CD4-positive, alpha-beta T cell (primary cell): ENCODE measurements at regions not wholly inside any gene's neighbourhood (a gene's known extent, or its start where the extent isn't known, plus 50 kb on each side); places are given as distances from the start of the nearest gene placed in this dataset.

Source experiments
- ATAC-seq: fragments of 200-7000 bp; cut with Tn5 transposase; one replicate; pipeline ENCODE4 v1.10.0; 2022; ENCODE audit warnings: mild to moderate bottlenecking; ENCODE audit not compliant: poor library complexity
- CTCF ChIA-PET: fragments of 350-600 bp; sonication (Branson Sonifier 250); formaldehyde crosslinking; loops from one replicate; lab custom pipeline; 2021; ENCODE audit warnings: antibody characterized with exemption, inconsistent platforms; lab: Charles Lee
- POLR2A ChIA-PET: fragments of 350-600 bp; sonication (Branson Sonifier 250); formaldehyde crosslinking; loops from one replicate; lab custom pipeline; 2021; ENCODE audit warnings: antibody characterized with exemption, inconsistent platforms; lab: Charles Lee
- DNase-seq, 14 experiments: peaks; one replicate each; pipeline ENCODE4 v3.0.0-alpha.2; 2013 to 2020; ENCODE audit warnings: mixed read lengths in 2 of 14
- H3K27ac ChIP-seq, 2 donors: one replicate each; pipeline versions ENCODE4 v1.5.1 to v1.7.0; 2013; ENCODE audit warnings: low read length in 2 of 2, low read depth in 1 of 2, mild to moderate bottlenecking in 1 of 2
- H3K27me3 ChIP-seq, 2 experiments: 1 replicate in 1 of 2; 2 replicates in 1 of 2; pipeline versions ENCODE4 v1.6.1 to v1.7.0; 2013; ENCODE audit warnings: low read length in 2 of 2, control low read depth in 1 of 2, mild to moderate bottlenecking in 1 of 2, moderate library complexity in 1 of 2; ENCODE audit not compliant: insufficient read depth in 2 of 2, control insufficient read depth in 1 of 2
- H3K36me3 ChIP-seq: one replicate; pipeline ENCODE4 v1.6.1; 2013; ENCODE audit warnings: low read length, control low read depth; ENCODE audit not compliant: insufficient read depth
- H3K4me1 ChIP-seq: one replicate; pipeline ENCODE4 v1.6.1; 2013; ENCODE audit warnings: low read length, control low read depth; ENCODE audit not compliant: insufficient read depth
- H3K4me3 ChIP-seq: one replicate; pipeline ENCODE4 v1.5.1; 2013; ENCODE audit warnings: mild to moderate bottlenecking, low read length, moderate library complexity
- H3K9me3 ChIP-seq, 2 experiments: 1 replicate in 1 of 2; 2 replicates in 1 of 2; pipeline versions ENCODE4 v1.6.1 to v1.7.0; 2013; ENCODE audit warnings: low read length in 2 of 2, mild to moderate bottlenecking in 2 of 2, control low read depth in 1 of 2, moderate library complexity in 1 of 2; ENCODE audit not compliant: control insufficient read depth in 1 of 2, insufficient read depth in 1 of 2
- H3K27ac Mint-ChIP-seq: one replicate; pipeline ENCODE4 v1.8.0; 2020; ENCODE audit warnings: mixed read lengths
- H3K27me3 Mint-ChIP-seq: one replicate; pipeline ENCODE4 v1.8.0; 2021; ENCODE audit warnings: mixed read lengths
- H3K36me3 Mint-ChIP-seq: one replicate; pipeline ENCODE4 v1.8.0; 2021; ENCODE audit warnings: low read depth, mixed read lengths
- H3K4me1 Mint-ChIP-seq: one replicate; pipeline ENCODE4 v1.8.0; 2021; ENCODE audit warnings: low read depth, mixed read lengths
- H3K4me3 Mint-ChIP-seq: one replicate; pipeline ENCODE4 v1.8.0; 2020; ENCODE audit warnings: mild to moderate bottlenecking, mixed read lengths
- H3K9me3 Mint-ChIP-seq: one replicate; pipeline ENCODE4 v1.8.0; 2020; ENCODE audit warnings: mixed read lengths
- intact Hi-C, 2 experiments: fragments of 100-400 bp; cut with DNase I in 1 of 2; cut with micrococcal nuclease in 1 of 2; formaldehyde crosslinking; loops; one replicate each; pipeline versions ENCODE4 v1.15.1 to v1.9.0; 2023 to 2025; cut with DNase I, micrococcal nuclease
- TF ChIP-seq, protein P1 (sequence below): fragments of 200-600 bp; IDR thresholded peaks from one replicate; pipeline ENCODE4 v1.8.0; 2022; ENCODE audit warnings: antibody characterized with exemption, mild to moderate bottlenecking

DNA sequence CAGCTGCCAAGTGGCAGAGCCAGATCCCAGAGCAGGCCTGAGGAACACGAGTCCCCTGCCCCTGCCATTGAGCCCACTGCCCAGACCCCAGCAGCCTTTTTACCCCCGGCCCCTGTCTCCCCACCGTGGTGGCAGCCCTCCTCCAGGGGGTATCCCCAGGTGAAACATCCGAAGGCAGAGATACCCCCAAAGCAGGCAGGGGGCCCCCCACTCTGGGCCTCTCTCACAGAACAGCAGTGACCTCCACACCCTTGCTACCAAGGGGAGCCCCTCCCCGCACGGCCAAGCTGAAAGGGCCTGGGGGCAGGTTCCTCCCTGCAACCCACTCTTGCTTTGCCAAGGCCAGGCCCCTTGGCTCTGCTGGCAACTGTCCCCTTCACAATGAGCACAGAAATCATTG lies 142.2 kb downstream of the ENGASE start:
- ChIA-PET CTCF (no interaction called here), POLR2A (no interaction called here)
- Mint-ChIP-seq H3K4me1 (peaks cover 6% of the 10 kb centered on the region), H3K36me3 (no peaks in the 10 kb centered on the region), H3K27me3 (peaks cover 64% of the 10 kb centered on the region), H3K27ac (no peak overlapping the region), H3K4me3 (no peak overlapping the region), H3K9me3 (no peaks in the 10 kb centered on the region)
- Histone ChIP-seq H3K4me1 (peaks cover 11% of the 10 kb centered on the region), H3K27me3 (peaks cover 27 to 45% of the 10 kb centered on the region in 2 experiments), H3K27ac (no peak overlapping the region), H3K9me3 (peaks cover 0 to 4% of the 10 kb centered on the region in 2 experiments), H3K36me3 (no peaks in the 10 kb centered on the region), H3K4me3 (no peak overlapping the region)
- TF ChIP-seq, protein P1, sequence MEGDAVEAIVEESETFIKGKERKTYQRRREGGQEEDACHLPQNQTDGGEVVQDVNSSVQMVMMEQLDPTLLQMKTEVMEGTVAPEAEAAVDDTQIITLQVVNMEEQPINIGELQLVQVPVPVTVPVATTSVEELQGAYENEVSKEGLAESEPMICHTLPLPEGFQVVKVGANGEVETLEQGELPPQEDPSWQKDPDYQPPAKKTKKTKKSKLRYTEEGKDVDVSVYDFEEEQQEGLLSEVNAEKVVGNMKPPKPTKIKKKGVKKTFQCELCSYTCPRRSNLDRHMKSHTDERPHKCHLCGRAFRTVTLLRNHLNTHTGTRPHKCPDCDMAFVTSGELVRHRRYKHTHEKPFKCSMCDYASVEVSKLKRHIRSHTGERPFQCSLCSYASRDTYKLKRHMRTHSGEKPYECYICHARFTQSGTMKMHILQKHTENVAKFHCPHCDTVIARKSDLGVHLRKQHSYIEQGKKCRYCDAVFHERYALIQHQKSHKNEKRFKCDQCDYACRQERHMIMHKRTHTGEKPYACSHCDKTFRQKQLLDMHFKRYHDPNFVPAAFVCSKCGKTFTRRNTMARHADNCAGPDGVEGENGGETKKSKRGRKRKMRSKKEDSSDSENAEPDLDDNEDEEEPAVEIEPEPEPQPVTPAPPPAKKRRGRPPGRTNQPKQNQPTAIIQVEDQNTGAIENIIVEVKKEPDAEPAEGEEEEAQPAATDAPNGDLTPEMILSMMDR = no peak
- intact Hi-C loops = no loop called here
- no peak for ATAC-seq
- no peak for DNase-seq

DNA sequence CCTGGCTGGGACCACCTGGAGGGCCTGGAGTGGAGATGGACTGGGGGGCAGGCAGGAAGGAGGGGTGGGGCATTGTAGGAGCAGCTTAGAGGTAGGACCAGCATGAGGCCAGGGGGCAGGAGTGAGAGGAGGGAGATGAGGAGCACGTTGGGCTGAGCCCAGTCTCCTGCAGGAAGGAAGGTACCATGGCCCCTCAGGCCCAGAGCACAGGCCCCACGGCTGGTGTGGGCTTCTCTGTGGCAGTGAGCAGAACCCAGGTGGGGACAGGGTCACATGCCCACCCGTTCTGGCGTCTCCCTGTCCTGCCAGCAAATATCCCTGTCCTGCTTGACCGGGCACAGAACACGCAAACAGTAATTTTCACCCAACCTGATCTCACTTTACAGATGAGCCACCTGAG lies 141.8 kb downstream of the ENGASE start:
- intact Hi-C loops = no loop called here
- H3K9me3 ChIP-seq = peaks cover 0 to 4% of the 10 kb centered on the region in 2 experiments
- H3K4me3 ChIP-seq = no peak overlapping the region
- H3K27ac ChIP-seq = no peak overlapping the region
- TF ChIP-seq, protein P1 = no peak
- H3K4me3 Mint-ChIP-seq = no peak overlapping the region
- DNase-seq (no peak), ATAC-seq (no peak)
- ChIA-PET POLR2A (no interaction called here), CTCF (no interaction called here)
- H3K27ac Mint-ChIP-seq = no peak overlapping the region
- peaks cover 61% of the 10 kb centered on the region for H3K27me3 Mint-ChIP-seq
- H3K36me3 Mint-ChIP-seq = no peaks in the 10 kb centered on the region
- peaks cover 23 to 41% of the 10 kb centered on the region in 2 experiments for H3K27me3 ChIP-seq
- no peaks in the 10 kb centered on the region for H3K36me3 ChIP-seq
- H3K4me1 ChIP-seq = peaks cover 11% of the 10 kb centered on the region
- H3K9me3 Mint-ChIP-seq = no peaks in the 10 kb centered on the region
- H3K4me1 Mint-ChIP-seq = peaks cover 6% of the 10 kb centered on the region

DNA sequence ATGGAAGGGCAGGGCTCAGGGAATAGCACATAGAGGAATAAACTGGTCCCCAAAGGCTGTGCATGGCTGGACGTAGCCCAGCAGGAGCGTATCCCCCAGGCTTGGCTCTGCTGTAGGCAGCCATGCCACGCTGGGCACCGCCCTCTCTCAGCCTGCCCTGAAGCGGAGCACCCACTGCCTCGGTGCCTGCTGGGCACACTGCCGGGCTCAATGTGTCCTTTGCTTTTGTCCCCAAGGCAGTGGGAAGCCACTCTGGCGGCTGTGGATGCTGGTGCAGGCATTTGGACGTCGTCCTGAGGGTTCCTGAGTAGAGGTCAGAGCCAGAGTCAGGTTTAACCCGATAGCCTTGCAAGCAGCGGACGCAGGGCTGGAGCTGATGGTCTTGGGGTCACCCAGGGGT lies 141.0 kb downstream of the ENGASE start:
- Mint-ChIP-seq H3K4me3 (no peak overlapping the region), H3K27me3 (peaks cover 60% of the 10 kb centered on the region), H3K4me1 (peaks cover 5% of the 10 kb centered on the region), H3K36me3 (no peaks in the 10 kb centered on the region), H3K9me3 (no peaks in the 10 kb centered on the region), H3K27ac (no peak overlapping the region)
- TF ChIP-seq, protein P1 = no peak
- no peaks in the 10 kb centered on the region for H3K36me3 ChIP-seq
- peaks cover 6% of the 10 kb centered on the region for H3K4me1 ChIP-seq
- no peak overlapping the region for H3K4me3 ChIP-seq
- CTCF ChIA-PET = no interaction called here
- DNase-seq (no peak), ATAC-seq (no peak)
- H3K27ac ChIP-seq = no peak overlapping the region
- POLR2A ChIA-PET = no interaction called here
- intact Hi-C loops = no loop called here
- peaks cover 0 to 4% of the 10 kb centered on the region in 2 experiments for H3K9me3 ChIP-seq
- peaks cover 18 to 35% of the 10 kb centered on the region in 2 experiments for H3K27me3 ChIP-seq
